CD14-positive monocyte (primary cell): ENCODE measurements at regions not wholly inside any gene's neighbourhood (a gene's known extent, or its start where the extent isn't known, plus 50 kb on each side); places are given as distances from the start of the nearest gene placed in this dataset.
"Not testable (repeated sequence)": the region's sequence is repeated elsewhere in the genome, so short reads cannot be mapped to it uniquely, and the experiment has no call there.

Source experiments
- DNase-seq, 3 donors: peaks; one replicate each; pipeline ENCODE4 v3.0.0-alpha.2; 2011 to 2022
- H2AFZ ChIP-seq: 2 replicates; pipeline ENCODE4 v1.6.0; 2012; ENCODE audit warnings: mild to moderate bottlenecking, low read depth, low read length, inconsistent platforms; ENCODE audit not compliant: insufficient read depth, poor library complexity, severe bottlenecking
- H3K27ac ChIP-seq, 2 donors: 1 replicate in 1 of 2; 2 replicates in 1 of 2; pipeline ENCODE4 v1.5.1; 2012 to 2013; ENCODE audit warnings: low read length in 2 of 2, control low read depth in 1 of 2, inconsistent platforms in 1 of 2, low read depth in 1 of 2, mild to moderate bottlenecking in 1 of 2
- H3K27me3 ChIP-seq, 2 donors: one replicate each; pipeline versions ENCODE4 v1.6.0 to v1.6.1; 2011 to 2013; ENCODE audit warnings: low read length in 2 of 2; ENCODE audit not compliant: control insufficient read depth in 2 of 2, insufficient read depth in 2 of 2
- H3K36me3 ChIP-seq, 2 donors: replicated peaks in 1 of 2; 1 replicate in 1 of 2; 2 replicates in 1 of 2; pipeline versions ENCODE4 v1.5.1 to v1.6.1; 2012 to 2013; ENCODE audit warnings: low read length in 2 of 2, control low read depth in 1 of 2, inconsistent platforms in 1 of 2, mild to moderate bottlenecking in 1 of 2; ENCODE audit not compliant: insufficient read depth in 2 of 2, control insufficient read depth in 1 of 2
- H3K4me1 ChIP-seq, 2 donors: 1 replicate in 1 of 2; 2 replicates in 1 of 2; pipeline versions ENCODE4 v1.5.1 to v1.6.1; 2012 to 2013; ENCODE audit warnings: low read length in 2 of 2, control low read depth in 1 of 2, inconsistent platforms in 1 of 2, mild to moderate bottlenecking in 1 of 2, moderate library complexity in 1 of 2; ENCODE audit not compliant: insufficient read depth in 2 of 2, control insufficient read depth in 1 of 2
- H3K4me2 ChIP-seq: replicated peaks from 2 replicates; pipeline ENCODE3; 2012; ENCODE audit warnings: low read length, moderate library complexity, mild to moderate bottlenecking; ENCODE audit not compliant: poor library complexity, severe bottlenecking; ENCODE audit errors: extremely low read depth
- H3K4me3 ChIP-seq, 3 experiments: fragments of 200-600 bp in 1 of 3; sonication (generic) in 1 of 3; replicated peaks in 1 of 3; 1 replicate in 2 of 3; 2 replicates in 1 of 3; pipeline ENCODE4 v1.5.1; 2011 to 2013; ENCODE audit warnings: low read length in 3 of 3, mild to moderate bottlenecking in 3 of 3, control low read depth in 2 of 3, low read depth in 2 of 3, inconsistent platforms in 1 of 3, moderate library complexity in 1 of 3
- H3K79me2 ChIP-seq: 2 replicates; pipeline ENCODE4 v1.6.0; 2012; ENCODE audit warnings: mild to moderate bottlenecking, control low read depth, inconsistent platforms, low read length, moderate library complexity; ENCODE audit not compliant: insufficient read depth
- H3K9ac ChIP-seq: 2 replicates; pipeline ENCODE4 v1.6.0; 2017; ENCODE audit warnings: low read length, mild to moderate bottlenecking; ENCODE audit not compliant: insufficient read depth, poor library complexity, severe bottlenecking
- H3K9me3 ChIP-seq, 2 donors: replicated peaks in 1 of 2; 1 replicate in 1 of 2; 2 replicates in 1 of 2; pipeline versions ENCODE4 v1.5.1 to v1.6.1; 2012 to 2013; ENCODE audit warnings: low read length in 2 of 2, control low read depth in 1 of 2; ENCODE audit not compliant: control insufficient read depth in 1 of 2, insufficient read depth in 1 of 2
- H4K20me1 ChIP-seq: 2 replicates; pipeline ENCODE4 v1.6.0; 2012; ENCODE audit warnings: mild to moderate bottlenecking, low read length, control low read depth, moderate library complexity; ENCODE audit not compliant: insufficient read depth
- H3K27ac Mint-ChIP-seq, 7 donors: one replicate each; pipeline ENCODE4 v1.8.0; 2020; ENCODE audit warnings: mild to moderate bottlenecking in 7 of 7, mixed read lengths in 7 of 7, moderate library complexity in 6 of 7, inconsistent platforms in 2 of 7
- H3K27me3 Mint-ChIP-seq, 3 donors: one replicate each; pipeline ENCODE4 v1.8.0; 2021 to 2022; ENCODE audit warnings: low read depth in 3 of 3, mild to moderate bottlenecking in 3 of 3, mixed read lengths in 3 of 3, moderate library complexity in 3 of 3, inconsistent platforms in 1 of 3
- H3K36me3 Mint-ChIP-seq, 2 donors: one replicate each; pipeline ENCODE4 v1.8.0; 2020; ENCODE audit warnings: mixed read lengths in 2 of 2, inconsistent platforms in 1 of 2, mild to moderate bottlenecking in 1 of 2
- H3K4me1 Mint-ChIP-seq: one replicate; pipeline ENCODE4 v1.8.0; 2020; ENCODE audit warnings: mild to moderate bottlenecking, mixed read lengths
- H3K4me3 Mint-ChIP-seq, 2 donors: one replicate each; pipeline ENCODE4 v1.8.0; 2020; ENCODE audit warnings: mild to moderate bottlenecking in 2 of 2, mixed read lengths in 2 of 2, moderate library complexity in 1 of 2
- H3K9me3 Mint-ChIP-seq, 7 donors: one replicate each; pipeline ENCODE4 v1.8.0; 2020 to 2022; ENCODE audit warnings: mixed read lengths in 7 of 7, mild to moderate bottlenecking in 6 of 7, moderate library complexity in 6 of 7, inconsistent platforms in 2 of 7
- WGBS: methylation state at CpG from one replicate; pipeline ENCODE4 v1.1.5; 2013; ENCODE audit warnings: missing lambda C conversion rate; ENCODE audit not compliant: insufficient coverage; 5-methylcytosine and 5-hydroxymethylcytosine counted together
- intact Hi-C, 2 donors: fragments of 100-400 bp; cut with micrococcal nuclease; formaldehyde crosslinking; loops; one replicate each; pipeline versions ENCODE4 v1.15.0 to v1.15.1; 2023
- TF ChIP-seq, protein P1 (sequence below): fragments of 200-600 bp; IDR thresholded peaks from one replicate; pipeline ENCODE4 v1.8.0; 2022; ENCODE audit warnings: antibody characterized with exemption, mild to moderate bottlenecking

DNA sequence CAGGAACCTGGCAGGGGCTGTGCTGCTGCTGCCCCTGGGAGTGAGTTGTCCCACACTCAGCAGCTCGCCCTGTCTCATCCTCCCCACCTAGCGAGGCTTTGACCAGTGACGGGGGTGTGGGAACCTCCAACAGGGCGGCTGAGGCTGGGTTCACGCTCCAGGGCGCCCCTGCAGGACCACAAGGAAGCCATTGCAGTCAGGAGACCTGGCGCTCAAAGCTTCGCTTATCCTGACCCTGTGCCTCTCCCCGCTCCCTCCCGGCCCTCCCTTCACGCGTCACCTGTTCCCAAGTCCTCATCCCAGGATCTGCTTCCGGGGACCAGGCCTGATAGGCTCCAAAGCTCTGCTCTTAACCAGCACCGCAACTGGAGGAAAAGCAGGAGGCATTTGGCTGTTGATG is 272.0 kb upstream of the SFSWAP start:
- no peak overlapping the region for H3K4me2 ChIP-seq
- H3K9me3 ChIP-seq, result no peaks in the 10 kb centered on the region
- Mint-ChIP-seq H3K4me3 (no peak overlapping the region), H3K9me3 (peaks cover 0 to 9% (median 2%) of the 10 kb centered on the region in 7 donors), H3K27me3 (peaks cover 13 to 24% (median 14%) of the 10 kb centered on the region in 3 donors), H3K27ac (no peak overlapping the region), H3K4me1 (peaks cover 2% of the 10 kb centered on the region), H3K36me3 (no peaks in the 10 kb centered on the region)
- no peak overlapping the region for H3K27ac ChIP-seq
- TF ChIP-seq, protein P1, sequence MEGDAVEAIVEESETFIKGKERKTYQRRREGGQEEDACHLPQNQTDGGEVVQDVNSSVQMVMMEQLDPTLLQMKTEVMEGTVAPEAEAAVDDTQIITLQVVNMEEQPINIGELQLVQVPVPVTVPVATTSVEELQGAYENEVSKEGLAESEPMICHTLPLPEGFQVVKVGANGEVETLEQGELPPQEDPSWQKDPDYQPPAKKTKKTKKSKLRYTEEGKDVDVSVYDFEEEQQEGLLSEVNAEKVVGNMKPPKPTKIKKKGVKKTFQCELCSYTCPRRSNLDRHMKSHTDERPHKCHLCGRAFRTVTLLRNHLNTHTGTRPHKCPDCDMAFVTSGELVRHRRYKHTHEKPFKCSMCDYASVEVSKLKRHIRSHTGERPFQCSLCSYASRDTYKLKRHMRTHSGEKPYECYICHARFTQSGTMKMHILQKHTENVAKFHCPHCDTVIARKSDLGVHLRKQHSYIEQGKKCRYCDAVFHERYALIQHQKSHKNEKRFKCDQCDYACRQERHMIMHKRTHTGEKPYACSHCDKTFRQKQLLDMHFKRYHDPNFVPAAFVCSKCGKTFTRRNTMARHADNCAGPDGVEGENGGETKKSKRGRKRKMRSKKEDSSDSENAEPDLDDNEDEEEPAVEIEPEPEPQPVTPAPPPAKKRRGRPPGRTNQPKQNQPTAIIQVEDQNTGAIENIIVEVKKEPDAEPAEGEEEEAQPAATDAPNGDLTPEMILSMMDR, result no peak
- H3K4me3 ChIP-seq, result no peak overlapping the region
- WGBS, result 87% methylated on average over 11 of the region's 14 CpGs
- H3K36me3 ChIP-seq, result no peaks in the 10 kb centered on the region
- peaks cover 4 to 11% of the 10 kb centered on the region in 2 donors for H3K27me3 ChIP-seq
- no peak overlapping the region for H2AFZ ChIP-seq
- no peak overlapping the region for H3K9ac ChIP-seq
- DNase-seq, result no peak
- H3K4me1 ChIP-seq, result no peaks in the 10 kb centered on the region
- no peaks in the 10 kb centered on the region for H4K20me1 ChIP-seq
- intact Hi-C loops, result loop anchor here in 1 of 2 donors (2.0 kb wide), 1 partner anchor 212 kb away; no protein-coding TSS in a partner anchor
- H3K79me2 ChIP-seq, result no peaks in the 10 kb centered on the region

DNA sequence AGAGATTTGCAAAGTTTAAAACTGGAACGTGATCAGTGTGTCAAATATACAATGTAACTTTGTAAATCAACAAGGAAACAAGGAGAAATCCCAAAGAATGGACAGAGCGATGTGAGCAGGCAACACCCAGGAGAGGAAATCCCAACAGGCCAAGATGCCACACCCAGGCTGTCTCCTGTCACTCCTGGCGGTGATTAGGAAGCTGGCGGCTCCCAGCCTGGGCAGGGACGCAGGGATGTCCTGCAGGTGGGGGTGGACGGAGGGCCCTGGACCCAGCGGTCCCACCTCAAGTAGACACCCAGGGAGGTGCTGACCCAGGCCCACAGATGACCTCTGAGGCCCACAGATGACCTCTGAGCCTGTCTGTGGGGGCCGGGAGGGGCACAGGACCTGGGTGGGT is 271.1 kb upstream of the SFSWAP start:
- H4K20me1 ChIP-seq, H3K36me3 ChIP-seq, H3K9me3 Mint-ChIP-seq, H3K27ac ChIP-seq, H3K9me3 ChIP-seq, H3K4me1 Mint-ChIP-seq, H3K4me3 ChIP-seq, H3K9ac ChIP-seq, H2AFZ ChIP-seq, DNase-seq, H3K79me2 ChIP-seq, H3K36me3 Mint-ChIP-seq, H3K4me1 ChIP-seq, H3K4me3 Mint-ChIP-seq, H3K4me2 ChIP-seq, H3K27me3 ChIP-seq, H3K27ac Mint-ChIP-seq: not testable (repeated sequence)
- peaks cover 7 to 19% (median 8%) of the 10 kb centered on the region in 3 donors for H3K27me3 Mint-ChIP-seq
- no CpG with 5 or more reads among the region's 8 CpGs for WGBS
- intact Hi-C loops, result loop anchor here in 1 of 2 donors (2.0 kb wide), 1 partner anchor 213 kb away; no protein-coding TSS in a partner anchor

DNA sequence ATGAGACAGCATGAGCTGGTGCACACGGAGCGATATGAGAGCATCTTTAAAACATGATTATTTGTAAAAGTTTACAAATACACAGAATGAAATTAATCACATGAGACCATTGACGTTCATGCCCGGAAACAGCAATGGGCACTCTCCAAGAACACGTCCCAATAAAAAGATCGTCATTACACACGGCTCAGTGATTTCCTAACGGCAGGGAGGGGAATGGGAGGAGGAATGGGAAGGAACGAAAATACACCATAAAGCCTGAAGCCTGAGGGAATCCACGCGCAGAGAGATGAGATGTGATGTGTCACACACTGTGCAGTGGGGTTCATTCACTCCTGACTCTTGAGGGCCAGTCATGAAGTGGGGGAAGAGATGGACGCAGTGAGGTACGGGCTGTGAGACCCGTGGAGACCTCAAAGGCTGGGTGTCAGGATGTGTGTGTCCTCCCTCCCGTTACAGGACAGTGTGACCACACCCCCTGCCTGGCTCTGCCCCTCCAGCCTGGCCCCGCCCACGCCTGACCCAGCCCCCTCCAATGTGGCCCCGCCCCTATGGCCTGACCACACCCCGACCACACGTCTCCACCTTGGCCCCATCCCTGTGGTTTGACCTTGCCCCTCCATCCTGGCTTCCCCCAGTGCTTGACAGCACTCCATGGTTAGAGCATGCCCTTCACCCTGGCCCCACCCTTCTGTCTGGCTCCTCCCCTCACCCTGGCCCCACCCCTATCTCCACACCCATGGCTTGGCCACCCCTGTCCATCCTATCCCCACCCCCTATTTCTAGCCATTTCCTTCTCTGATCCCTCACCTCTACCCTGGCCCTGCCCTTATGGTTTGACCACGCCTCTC is 270.5 kb upstream of the SFSWAP start:
- 71% methylated on average over 3 of the region's 21 CpGs for WGBS
- H3K4me1 Mint-ChIP-seq, H4K20me1 ChIP-seq, H3K79me2 ChIP-seq, H3K4me1 ChIP-seq, H3K9ac ChIP-seq, intact Hi-C loops, H3K9me3 ChIP-seq, H3K36me3 ChIP-seq, H3K27ac Mint-ChIP-seq, H3K4me2 ChIP-seq, H2AFZ ChIP-seq, H3K36me3 Mint-ChIP-seq, H3K27ac ChIP-seq, H3K27me3 ChIP-seq, DNase-seq, H3K4me3 Mint-ChIP-seq, H3K9me3 Mint-ChIP-seq, H3K4me3 ChIP-seq: not testable (repeated sequence)
- H3K27me3 Mint-ChIP-seq, result peaks cover 3 to 13% (median 5%) of the 10 kb centered on the region in 3 donors
